Breast epithelium (tissue), 3 donors: ENCODE measurements at regions not wholly inside any gene's neighbourhood (a gene's known extent, or its start where the extent isn't known, plus 50 kb on each side); places are given as distances from the start of the nearest gene placed in this dataset.

Experiments used
- CTCF ChIP-seq, 3 donors: fragments of 450-650 bp; IDR thresholded peaks; one replicate each; pipeline ENCODE4 v1.5.1; 2016 to 2017; ENCODE audit warnings: antibody characterized with exemption in 3 of 3, mild to moderate bottlenecking in 3 of 3, moderate library complexity in 3 of 3
- POLR2AphosphoS5 ChIP-seq, 3 donors: sonication (generic); formaldehyde crosslinking; IDR thresholded peaks; one replicate each; pipeline ENCODE4 v1.6.1; 2017; ENCODE audit warnings: antibody characterized with exemption in 3 of 3

GRCh38 chr5:126364206-126364902 lies 58.9 kb upstream of the GRAMD2B start:
- TF ChIP-seq CTCF (IDR thresholded peaks at IDR 0.05): no peak
- no peak for TF ChIP-seq POLR2AphosphoS5 (IDR thresholded peaks at IDR 0.05)
